ENCODE measurements at regions not wholly inside any gene's neighbourhood (a gene's known extent, or its start where the extent isn't known, plus 50 kb on each side); places are given as distances from the start of the nearest gene placed in this dataset.

- no peak for TF ChIP-seq CTCF (IDR thresholded peaks at IDR 0.05 in 8 of 11, conservative IDR thresholded peaks at IDR 0.05 in 3 of 11)
- TF ChIP-seq POLR2A (IDR thresholded peaks at IDR 0.05), result no peak
- TF ChIP-seq POLR2AphosphoS5 (IDR thresholded peaks at IDR 0.05), result no peak
Measured at GRCh38 chr9:121551985-121552753, 52.5 kb upstream of the GGTA1 start.
